Stomach (tissue), 8 donors: ENCODE measurements at regions not wholly inside any gene's neighbourhood (a gene's known extent, or its start where the extent isn't known, plus 50 kb on each side); places are given as distances from the start of the nearest gene placed in this dataset.
"Not testable (repeated sequence)": the region's sequence is repeated elsewhere in the genome, so short reads cannot be mapped to it uniquely, and the experiment has no call there.

Source experiments
- DNase-seq, 2 donors: peaks; one replicate each; pipeline versions ENCODE4 v3.0.0 to v3.0.0-alpha.2; 2013 to 2019
- H3K27ac ChIP-seq, 5 donors: fragments of 200-600 bp in 4 of 5; sonication (generic) in 4 of 5; one replicate each; pipeline ENCODE4 v1.5.1; 2013 to 2019; ENCODE audit warnings: mild to moderate bottlenecking in 1 of 5, moderate library complexity in 1 of 5
- H3K27me3 ChIP-seq, 3 donors: fragments of 200-600 bp; sonication (generic); one replicate each; pipeline ENCODE4 v1.5.1; 2017 to 2019; ENCODE audit warnings: mixed run types in 1 of 3
- H3K36me3 ChIP-seq, 4 donors: fragments of 200-600 bp; sonication (generic); 1 replicate in 3 of 4; 2 replicates in 1 of 4; pipeline ENCODE4 v1.5.1; 2016 to 2019
- H3K4me1 ChIP-seq, 4 donors: fragments of 200-600 bp; sonication (generic); one replicate each; pipeline ENCODE4 v1.5.1; 2016 to 2019
- H3K4me3 ChIP-seq, 4 donors: fragments of 200-600 bp; sonication (generic) in 3 of 4; one replicate each; pipeline ENCODE4 v1.5.1; 2016 to 2019; ENCODE audit warnings: mild to moderate bottlenecking in 1 of 4
- H3K9me3 ChIP-seq, 4 donors: fragments of 200-600 bp; sonication (generic); one replicate each; pipeline ENCODE4 v1.5.1; 2016 to 2019
- EP300 ChIP-seq: sonication (generic); formaldehyde crosslinking; IDR thresholded peaks from one replicate; pipeline ENCODE4 v1.6.1; 2017; ENCODE audit warnings: antibody characterized with exemption
- POLR2A ChIP-seq, 4 donors: fragments of 450-650 bp; IDR thresholded peaks; one replicate each; pipeline ENCODE4 v1.6.1; 2016; ENCODE audit warnings: antibody characterized with exemption in 4 of 4, control low read depth in 2 of 4, mild to moderate bottlenecking in 1 of 4, moderate library complexity in 1 of 4
- POLR2AphosphoS5 ChIP-seq, 3 donors: sonication (generic); formaldehyde crosslinking; IDR thresholded peaks; one replicate each; pipeline ENCODE4 v1.6.1; 2016; ENCODE audit warnings: antibody characterized with exemption in 3 of 3
- WGBS, 5 donors: extraction: QIAGEN DNeasy Blood & Tissue Kit in 3 of 5; methylation state at CpG; one replicate each; pipeline versions ENCODE4 v1.1.5 to v1.1.7; 2013 to 2018; 5-methylcytosine and 5-hydroxymethylcytosine counted together
- intact Hi-C: fragments of 100-400 bp; cut with DNase I; formaldehyde crosslinking; loops from one replicate; pipeline ENCODE4 v1.15.1; 2023; ENCODE audit warnings: low total_unique reads
- TF ChIP-seq, protein P1 (sequence below), 7 experiments: fragments of 450-650 bp in 4 of 7; fragments of 200-600 bp in 3 of 7; sonication (generic) in 3 of 7; IDR thresholded peaks; one replicate each; pipeline ENCODE4 v1.5.1; 2016 to 2019; ENCODE audit warnings: antibody characterized with exemption in 7 of 7, control low read depth in 2 of 7, mild to moderate bottlenecking in 1 of 7
- donor health status: healthy with polysubstance abuse.
- donor health status: Bipolar disorder and iron deficiency.
- donor health status: healthy.

DNA sequence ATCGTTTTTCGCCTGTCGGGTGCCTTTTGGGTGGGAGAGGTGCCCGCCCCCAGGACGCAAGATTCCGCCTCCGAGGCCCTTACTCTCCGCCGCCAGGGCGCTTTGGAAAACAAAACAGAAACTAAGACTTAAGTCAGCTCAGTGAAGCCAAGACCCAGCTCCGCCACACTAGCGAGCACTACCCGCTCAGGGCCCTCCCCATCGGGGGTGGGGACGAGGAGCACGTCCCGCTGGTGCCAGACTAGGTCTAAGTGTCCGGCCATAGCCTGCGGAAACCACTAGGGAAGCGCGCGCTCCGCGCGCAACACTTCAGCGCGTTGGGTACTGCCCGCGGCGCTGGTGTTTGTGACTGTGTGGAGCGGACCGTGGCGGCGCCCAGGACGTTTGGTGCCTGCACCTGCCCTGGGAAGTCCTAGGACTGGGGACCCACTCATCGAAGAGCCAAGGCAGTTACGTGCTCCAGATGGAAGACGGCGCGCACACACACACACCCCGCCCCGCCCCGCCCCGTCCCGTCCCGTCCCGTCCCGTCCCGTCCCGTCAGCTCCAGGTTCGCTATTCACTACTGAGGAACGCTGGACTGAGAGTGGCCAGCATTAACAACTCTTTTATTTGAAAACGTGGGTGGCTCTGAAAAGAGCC is 57.6 kb upstream of the BOLA1 start:
- intact Hi-C loops, H3K9me3 ChIP-seq, H3K27ac ChIP-seq, DNase-seq, H3K36me3 ChIP-seq, H3K27me3 ChIP-seq, H3K4me3 ChIP-seq: not testable (repeated sequence)
- WGBS, 5 donors, result no CpG with 5 or more reads among the region's 53 CpGs
- peaks cover 22 to 33% (median 24%) of the 10 kb centered on the region in 4 donors for H3K4me1 ChIP-seq

DNA sequence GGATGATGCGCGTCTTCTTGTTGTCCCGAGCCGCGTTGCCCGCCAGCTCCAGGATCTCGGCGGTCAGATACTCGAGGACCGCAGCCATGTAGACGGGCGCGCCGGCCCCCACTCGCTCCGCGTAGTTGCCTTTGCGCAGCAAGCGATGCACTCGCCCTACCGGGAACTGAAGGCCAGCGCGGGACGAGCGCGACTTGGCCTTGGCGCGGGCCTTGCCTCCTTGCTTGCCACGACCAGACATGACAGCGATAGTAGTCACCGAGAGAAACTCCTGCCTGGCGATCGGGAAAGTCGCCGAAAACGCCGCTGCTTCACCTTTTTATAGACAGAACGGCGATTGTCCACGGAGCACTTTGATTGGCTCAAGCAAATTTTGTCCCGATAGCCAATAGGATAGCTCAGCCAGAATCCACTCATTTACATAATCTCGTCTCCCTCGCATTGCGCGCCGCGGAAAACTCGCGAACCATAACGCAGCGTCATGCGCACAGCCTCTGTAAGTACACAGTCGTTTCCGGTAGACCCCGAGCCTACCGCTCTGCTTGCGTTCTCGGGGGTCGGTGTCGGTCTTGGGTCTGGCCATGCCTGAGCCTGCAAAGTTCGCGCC is 56.8 kb upstream of the BOLA1 start:
- H3K9me3 ChIP-seq, H3K36me3 ChIP-seq, H3K4me3 ChIP-seq, DNase-seq, H3K27ac ChIP-seq, intact Hi-C loops, H3K27me3 ChIP-seq: not testable (repeated sequence)
- WGBS, 5 donors, result no CpG with 5 or more reads among the region's 62 CpGs
- peaks cover 23 to 42% (median 26%) of the 10 kb centered on the region in 4 donors for H3K4me1 ChIP-seq

DNA sequence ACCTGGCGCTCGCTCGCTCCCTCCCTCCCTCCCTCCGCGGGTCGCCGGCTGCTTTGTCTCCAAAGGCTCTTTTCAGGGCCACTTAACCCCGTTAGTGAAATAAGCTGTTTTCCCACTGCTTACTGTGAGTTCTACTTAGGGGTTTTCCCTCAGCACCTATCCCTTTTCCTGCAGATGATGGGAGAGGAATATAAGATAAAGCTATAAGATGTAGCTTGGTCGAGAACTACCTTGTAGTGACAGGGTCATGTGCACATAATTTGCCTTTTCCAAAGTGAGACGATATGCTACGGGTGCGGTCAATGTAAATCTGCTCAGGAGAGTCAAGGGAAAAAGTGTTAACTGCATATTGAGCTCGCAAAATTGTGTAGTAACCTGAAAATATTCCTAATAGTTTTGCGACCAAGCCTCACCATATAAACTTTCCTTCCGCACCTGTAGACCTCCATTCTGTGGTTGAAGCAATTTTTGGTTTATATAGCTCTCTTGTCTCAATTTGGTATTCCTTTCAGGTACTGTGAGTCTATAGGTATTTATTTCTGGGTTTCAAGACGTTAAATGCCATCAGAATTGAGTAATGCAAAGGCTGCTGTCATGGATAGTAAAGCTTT is 55.8 kb upstream of the BOLA1 start:
- Histone ChIP-seq H3K4me3 (peak overlapping the region; percentile 44 to 54 (median 50)), H3K36me3 (peaks cover 0 to 4% (median 0%) of the 10 kb centered on the region in 4 donors), H3K9me3 (no peaks in the 10 kb centered on the region), H3K27me3 (no peaks in the 10 kb centered on the region), H3K27ac (peak overlapping the region; percentile 68 to 91 (median 88)), H3K4me1 (peaks cover 31 to 52% (median 34%) of the 10 kb centered on the region in 4 donors)
- DNase-seq, result peak in 1 of 2 donors; percentile 49
- WGBS, 5 donors, result 2 to 3% (median 3%) methylated on average over 9 to 16 of the region's 16 CpGs
- intact Hi-C loops, result no loop called here
- TF ChIP-seq POLR2AphosphoS5 (IDR thresholded peaks at IDR 0.05), result no peak
- TF ChIP-seq, protein P1, sequence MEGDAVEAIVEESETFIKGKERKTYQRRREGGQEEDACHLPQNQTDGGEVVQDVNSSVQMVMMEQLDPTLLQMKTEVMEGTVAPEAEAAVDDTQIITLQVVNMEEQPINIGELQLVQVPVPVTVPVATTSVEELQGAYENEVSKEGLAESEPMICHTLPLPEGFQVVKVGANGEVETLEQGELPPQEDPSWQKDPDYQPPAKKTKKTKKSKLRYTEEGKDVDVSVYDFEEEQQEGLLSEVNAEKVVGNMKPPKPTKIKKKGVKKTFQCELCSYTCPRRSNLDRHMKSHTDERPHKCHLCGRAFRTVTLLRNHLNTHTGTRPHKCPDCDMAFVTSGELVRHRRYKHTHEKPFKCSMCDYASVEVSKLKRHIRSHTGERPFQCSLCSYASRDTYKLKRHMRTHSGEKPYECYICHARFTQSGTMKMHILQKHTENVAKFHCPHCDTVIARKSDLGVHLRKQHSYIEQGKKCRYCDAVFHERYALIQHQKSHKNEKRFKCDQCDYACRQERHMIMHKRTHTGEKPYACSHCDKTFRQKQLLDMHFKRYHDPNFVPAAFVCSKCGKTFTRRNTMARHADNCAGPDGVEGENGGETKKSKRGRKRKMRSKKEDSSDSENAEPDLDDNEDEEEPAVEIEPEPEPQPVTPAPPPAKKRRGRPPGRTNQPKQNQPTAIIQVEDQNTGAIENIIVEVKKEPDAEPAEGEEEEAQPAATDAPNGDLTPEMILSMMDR (IDR thresholded peaks at IDR 0.05), result no peak
- no peak for TF ChIP-seq EP300
- TF ChIP-seq POLR2A (IDR thresholded peaks at IDR 0.05), result no peak

DNA sequence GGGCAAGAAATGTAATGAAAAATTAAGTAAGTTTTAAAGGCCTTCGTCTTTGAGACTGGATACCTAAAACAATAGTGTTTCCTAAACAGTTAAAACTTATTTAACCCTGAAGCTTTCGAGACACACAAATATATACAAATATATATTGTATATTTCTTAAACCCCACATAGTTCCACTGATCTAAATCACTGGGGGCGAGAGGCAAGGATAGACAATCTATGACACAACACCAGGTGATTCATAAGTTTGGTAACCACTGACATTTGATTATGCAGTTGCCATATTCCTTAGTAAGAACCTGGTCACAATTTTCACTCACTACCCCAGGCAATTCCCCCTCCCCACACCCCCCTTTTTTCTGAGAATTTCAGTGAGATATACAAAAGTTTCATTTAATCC is 55.3 kb upstream of the BOLA1 start:
- Histone ChIP-seq H3K9me3 (no peaks in the 10 kb centered on the region), H3K4me1 (peaks cover 32 to 57% (median 39%) of the 10 kb centered on the region in 4 donors), H3K36me3 (peaks cover 0 to 4% (median 0%) of the 10 kb centered on the region in 4 donors), H3K27me3 (no peaks in the 10 kb centered on the region), H3K27ac (peak overlapping the region in 4 of 5 donors; percentile 71 to 91 (median 88)), H3K4me3 (peak overlapping the region; percentile 44 to 54 (median 50))
- TF ChIP-seq POLR2A (IDR thresholded peaks at IDR 0.05), result no peak
- TF ChIP-seq, protein P1 (IDR thresholded peaks at IDR 0.05), result no peak
- TF ChIP-seq EP300, result no peak
- no peak for TF ChIP-seq POLR2AphosphoS5 (IDR thresholded peaks at IDR 0.05)
- DNase-seq, result peak in 1 of 2 donors; percentile 56
- WGBS, 5 donors, result 22 to 32% (median 30%) methylated on average over 3 of the region's 3 CpGs
- intact Hi-C loops, result no loop called here

DNA sequence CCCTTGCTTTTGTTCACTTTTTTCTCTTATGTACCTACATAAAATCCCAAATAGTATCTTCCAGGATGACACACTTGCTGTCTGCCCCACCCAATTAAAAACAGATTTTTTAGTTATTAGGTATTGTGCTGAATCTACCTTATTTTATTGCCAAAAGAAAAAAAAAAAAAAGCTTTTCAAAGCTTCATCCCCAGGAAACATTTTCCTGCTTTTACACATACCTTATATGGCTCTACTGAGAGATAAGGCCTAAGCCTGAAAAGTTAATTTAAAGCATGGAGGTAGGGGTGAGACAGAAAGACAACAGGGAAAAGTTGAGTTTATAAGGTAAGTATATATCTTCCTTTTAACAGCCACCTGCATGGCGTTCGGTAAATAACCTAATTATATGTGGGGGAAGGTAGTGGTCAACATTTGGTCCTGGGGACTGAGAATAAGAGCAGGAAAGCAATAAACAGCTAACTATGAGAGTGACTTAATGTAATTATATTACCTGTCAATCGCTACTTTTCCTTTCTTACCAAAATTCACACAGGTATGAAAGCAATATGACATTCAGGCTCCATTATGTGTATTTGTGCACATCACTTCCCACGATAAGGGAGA is 54.6 kb upstream of the BOLA1 start:
- TF ChIP-seq POLR2AphosphoS5 (IDR thresholded peaks at IDR 0.05) (no peak), EP300 (no peak), POLR2A (IDR thresholded peaks at IDR 0.05) (no peak)
- TF ChIP-seq, protein P1 (IDR thresholded peaks at IDR 0.05), result no peak
- intact Hi-C loops, result no loop called here
- H3K27me3 ChIP-seq, result no peaks in the 10 kb centered on the region
- DNase-seq, result peak in 1 of 2 donors; percentile 18
- H3K27ac ChIP-seq, result peak overlapping the region in 3 of 5 donors; percentile 88 to 91 (median 88)
- 54 to 63% (median 56%) methylated on average over 4 of the region's 4 CpGs for WGBS, 5 donors
- peak overlapping the region in 1 of 4 donors; percentile 54 for H3K4me3 ChIP-seq
- peaks cover 0 to 4% (median 0%) of the 10 kb centered on the region in 4 donors for H3K36me3 ChIP-seq
- peaks cover 38 to 64% (median 45%) of the 10 kb centered on the region in 4 donors for H3K4me1 ChIP-seq
- H3K9me3 ChIP-seq, result no peaks in the 10 kb centered on the region
